GM03348 (cell line): ENCODE measurements at regions not wholly inside any gene's neighbourhood (a gene's known extent, or its start where the extent isn't known, plus 50 kb on each side); places are given as distances from the start of the nearest gene placed in this dataset.
"Not testable (repeated sequence)": the region's sequence is repeated elsewhere in the genome, so short reads cannot be mapped to it uniquely, and the experiment has no call there.

Experiments used
- DNase-seq: peaks from one replicate; pipeline ENCODE4 v3.0.0; 2012; ENCODE audit warnings: low spot score

- DNase-seq = no peak
Observed at GRCh38 chr7:32648408-32649156, 153.3 kb downstream of the AVL9 start.

- DNase-seq = not testable (repeated sequence)
Observed at GRCh38 chr7:32645255-32645654, 150.0 kb downstream of the AVL9 start.

GRCh38 chr7:32643194-32643593 is 147.9 kb downstream of the AVL9 start:
- DNase-seq = no peak

GRCh38 chr7:32639122-32639521 is 143.8 kb downstream of the AVL9 start:
- no peak for DNase-seq

- DNase-seq = not testable (repeated sequence)
Observed at GRCh38 chr7:32638479-32639121, 143.3 kb downstream of the AVL9 start.
